Fibroblast of peridontal ligament (primary cell): ENCODE measurements at regions not wholly inside any gene's neighbourhood (a gene's known extent, or its start where the extent isn't known, plus 50 kb on each side); places are given as distances from the start of the nearest gene placed in this dataset.

ENCODE experiments used
- DNase-seq: peaks from one replicate; pipeline ENCODE4 v3.0.0-alpha.2; 2010; ENCODE audit errors: extremely low read depth

- no peak for DNase-seq
Observed at GRCh38 chr15:29455530-29455929, 185.9 kb upstream of the NSMCE3 start.

GRCh38 chr15:29455055-29455454, 185.4 kb upstream of the NSMCE3 start:
- DNase-seq: no peak

- no peak for DNase-seq
Observed at GRCh38 chr15:29454506-29454905, 184.9 kb upstream of the NSMCE3 start.

- no peak for DNase-seq
Observed at GRCh38 chr15:29452881-29453731, 183.5 kb upstream of the NSMCE3 start.

GRCh38 chr15:29451201-29451781, 181.7 kb upstream of the NSMCE3 start:
- DNase-seq: no peak

GRCh38 chr15:29449136-29449535, 179.5 kb upstream of the NSMCE3 start:
- no peak for DNase-seq

GRCh38 chr15:29448320-29448719, 178.7 kb upstream of the NSMCE3 start:
- no peak for DNase-seq

- no peak for DNase-seq
Observed at GRCh38 chr15:29446480-29446879, 176.9 kb upstream of the NSMCE3 start.

GRCh38 chr15:29442532-29442931, 172.9 kb upstream of the NSMCE3 start:
- no peak for DNase-seq

- DNase-seq: no peak
Observed at GRCh38 chr15:29440541-29440940, 170.9 kb upstream of the NSMCE3 start.

- no peak for DNase-seq
Observed at GRCh38 chr15:29438703-29439055, 169.1 kb upstream of the NSMCE3 start.

- DNase-seq: no peak
Observed at GRCh38 chr15:29437888-29438702, 168.5 kb upstream of the NSMCE3 start.

GRCh38 chr15:29435811-29436210, 166.2 kb upstream of the NSMCE3 start:
- no peak for DNase-seq

- DNase-seq: no peak
Observed at GRCh38 chr15:29434280-29434679, 164.7 kb upstream of the NSMCE3 start.

GRCh38 chr15:29433507-29434248, 164.1 kb upstream of the NSMCE3 start:
- no peak for DNase-seq

- no peak for DNase-seq
Observed at GRCh38 chr15:29433050-29433318, 163.4 kb upstream of the NSMCE3 start.

GRCh38 chr15:29432191-29433049, 162.8 kb upstream of the NSMCE3 start:
- DNase-seq: no peak

GRCh38 chr15:29430831-29431230, 161.2 kb upstream of the NSMCE3 start:
- DNase-seq: no peak

GRCh38 chr15:29430124-29430523, 160.5 kb upstream of the NSMCE3 start:
- DNase-seq: no peak

- no peak for DNase-seq
Observed at GRCh38 chr15:29429584-29429983, 160.0 kb upstream of the NSMCE3 start.

- no peak for DNase-seq
Observed at GRCh38 chr15:29428925-29429573, 159.4 kb upstream of the NSMCE3 start.
